CD4-positive, alpha-beta memory T cell (primary cell): ENCODE measurements at regions not wholly inside any gene's neighbourhood (a gene's known extent, or its start where the extent isn't known, plus 50 kb on each side); places are given as distances from the start of the nearest gene placed in this dataset.

Source experiments
- CTCF ChIA-PET: fragments of 350-600 bp; sonication (Branson Sonifier 250); formaldehyde crosslinking; loops from one replicate; lab custom pipeline; 2021; ENCODE audit warnings: inconsistent platforms; ENCODE audit not compliant: partially characterized antibody; lab: Charles Lee
- POLR2A ChIA-PET: fragments of 350-600 bp; sonication (Branson Sonifier 250); formaldehyde crosslinking; loops from one replicate; lab custom pipeline; 2021; ENCODE audit not compliant: partially characterized antibody; lab: Charles Lee
- DNase-seq, 5 donors: peaks; one replicate each; pipeline versions ENCODE4 v3.0.0 to v3.0.0-alpha.2; 2020 to 2022; ENCODE audit warnings: mixed read lengths in 1 of 5
- H3K27ac ChIP-seq: one replicate; pipeline ENCODE4 v1.7.0; 2013; ENCODE audit warnings: low read depth, low read length
- H3K27me3 ChIP-seq: 2 replicates; pipeline ENCODE4 v1.7.0; 2013; ENCODE audit warnings: mild to moderate bottlenecking, low read length, moderate library complexity; ENCODE audit not compliant: insufficient read depth
- H3K36me3 ChIP-seq: 2 replicates; pipeline ENCODE4 v1.7.0; 2013; ENCODE audit warnings: mild to moderate bottlenecking, low read length, moderate library complexity; ENCODE audit not compliant: insufficient read depth
- H3K4me1 ChIP-seq: 2 replicates; pipeline ENCODE4 v1.7.0; 2013; ENCODE audit warnings: mild to moderate bottlenecking, low read length, moderate library complexity; ENCODE audit not compliant: insufficient read depth
- H3K4me3 ChIP-seq, 2 donors: one replicate each; pipeline ENCODE4 v1.7.0; 2013; ENCODE audit warnings: low read length in 2 of 2, mild to moderate bottlenecking in 1 of 2
- H3K9me3 ChIP-seq, 2 donors: one replicate each; pipeline ENCODE4 v1.7.0; 2013; ENCODE audit warnings: low read length in 2 of 2, control low read depth in 1 of 2; ENCODE audit not compliant: control insufficient read depth in 1 of 2
- H3K27ac Mint-ChIP-seq, 7 donors: one replicate each; pipeline ENCODE4 v1.8.0; 2020 to 2021; ENCODE audit warnings: mixed read lengths in 7 of 7, mild to moderate bottlenecking in 6 of 7, inconsistent platforms in 3 of 7, moderate library complexity in 3 of 7
- H3K27me3 Mint-ChIP-seq, 2 donors: one replicate each; pipeline ENCODE4 v1.8.0; 2020 to 2021; ENCODE audit warnings: mixed read lengths in 2 of 2
- H3K36me3 Mint-ChIP-seq, 2 donors: one replicate each; pipeline ENCODE4 v1.8.0; 2020 to 2021; ENCODE audit warnings: mixed read lengths in 2 of 2, inconsistent platforms in 1 of 2, mild to moderate bottlenecking in 1 of 2
- H3K4me1 Mint-ChIP-seq, 4 donors: one replicate each; pipeline ENCODE4 v1.8.0; 2020 to 2021; ENCODE audit warnings: mixed read lengths in 4 of 4, mild to moderate bottlenecking in 1 of 4
- H3K4me3 Mint-ChIP-seq, 8 donors: one replicate each; pipeline ENCODE4 v1.8.0; 2020 to 2021; ENCODE audit warnings: mixed read lengths in 8 of 8, mild to moderate bottlenecking in 7 of 8, moderate library complexity in 6 of 8, inconsistent platforms in 3 of 8
- H3K9me3 Mint-ChIP-seq, 8 donors: one replicate each; pipeline ENCODE4 v1.8.0; 2020 to 2021; ENCODE audit warnings: mixed read lengths in 8 of 8, mild to moderate bottlenecking in 5 of 8, inconsistent platforms in 3 of 8, moderate library complexity in 1 of 8
- intact Hi-C: fragments of 100-400 bp; cut with micrococcal nuclease; formaldehyde crosslinking; loops from one replicate; pipeline ENCODE4 v1.15.1; 2023

GRCh38 chr3:157097198-157097597 is 62.7 kb downstream of the CCNL1 start:
- no peaks in the 10 kb centered on the region for H3K9me3 Mint-ChIP-seq
- intact Hi-C loops, result no loop called here
- no peak overlapping the region for H3K4me3 Mint-ChIP-seq
- DNase-seq, result no peak
- peak overlapping the region in 2 of 7 donors; percentile 23 to 36 for H3K27ac Mint-ChIP-seq
- peaks cover 0 to 4% of the 10 kb centered on the region in 2 donors for H3K36me3 Mint-ChIP-seq
- Histone ChIP-seq H3K4me3 (no peak overlapping the region), H3K36me3 (no peaks in the 10 kb centered on the region), H3K27ac (no peak overlapping the region), H3K27me3 (no peaks in the 10 kb centered on the region), H3K4me1 (peaks cover 8% of the 10 kb centered on the region), H3K9me3 (no peaks in the 10 kb centered on the region)
- peaks cover 6 to 19% (median 7%) of the 10 kb centered on the region in 4 donors for H3K4me1 Mint-ChIP-seq
- H3K27me3 Mint-ChIP-seq, result no peaks in the 10 kb centered on the region
- POLR2A ChIA-PET, result no interaction called here
- CTCF ChIA-PET, result interaction anchor here (20.1 kb wide), 1 partner anchor 37 kb away, joined by 346 read pairs; no protein-coding TSS in a partner anchor

- intact Hi-C loops, result no loop called here
- Histone ChIP-seq H3K4me1 (peaks cover 8% of the 10 kb centered on the region), H3K9me3 (no peaks in the 10 kb centered on the region), H3K27me3 (no peaks in the 10 kb centered on the region), H3K27ac (no peak overlapping the region), H3K4me3 (no peak overlapping the region), H3K36me3 (no peaks in the 10 kb centered on the region)
- no peak for DNase-seq
- Mint-ChIP-seq H3K4me3 (no peak overlapping the region), H3K36me3 (no peaks in the 10 kb centered on the region), H3K9me3 (no peaks in the 10 kb centered on the region), H3K27me3 (no peaks in the 10 kb centered on the region), H3K27ac (no peak overlapping the region), H3K4me1 (peaks cover 6 to 19% (median 8%) of the 10 kb centered on the region in 4 donors)
- POLR2A ChIA-PET, result no interaction called here
- CTCF ChIA-PET, result interaction anchor here (20.1 kb wide), 1 partner anchor 38 kb away, joined by 346 read pairs; no protein-coding TSS in a partner anchor
Observed at GRCh38 chr3:157096328-157096727, 63.6 kb downstream of the CCNL1 start.
